22Rv1 (cell line): ENCODE measurements at regions not wholly inside any gene's neighbourhood (a gene's known extent, or its start where the extent isn't known, plus 50 kb on each side); places are given as distances from the start of the nearest gene placed in this dataset.

Experiments
- ZFX ChIP-seq: fragments of 450-650 bp; IDR thresholded peaks from 2 replicates; pipeline ENCODE4 v1.6.1; 2017; ENCODE audit warnings: antibody characterized with exemption, borderline replicate concordance
- TF ChIP-seq, protein P1 (sequence below): fragments of 450-650 bp; IDR thresholded peaks from 2 replicates; pipeline ENCODE4 v1.5.1; 2017; ENCODE audit warnings: mild to moderate bottlenecking

DNA sequence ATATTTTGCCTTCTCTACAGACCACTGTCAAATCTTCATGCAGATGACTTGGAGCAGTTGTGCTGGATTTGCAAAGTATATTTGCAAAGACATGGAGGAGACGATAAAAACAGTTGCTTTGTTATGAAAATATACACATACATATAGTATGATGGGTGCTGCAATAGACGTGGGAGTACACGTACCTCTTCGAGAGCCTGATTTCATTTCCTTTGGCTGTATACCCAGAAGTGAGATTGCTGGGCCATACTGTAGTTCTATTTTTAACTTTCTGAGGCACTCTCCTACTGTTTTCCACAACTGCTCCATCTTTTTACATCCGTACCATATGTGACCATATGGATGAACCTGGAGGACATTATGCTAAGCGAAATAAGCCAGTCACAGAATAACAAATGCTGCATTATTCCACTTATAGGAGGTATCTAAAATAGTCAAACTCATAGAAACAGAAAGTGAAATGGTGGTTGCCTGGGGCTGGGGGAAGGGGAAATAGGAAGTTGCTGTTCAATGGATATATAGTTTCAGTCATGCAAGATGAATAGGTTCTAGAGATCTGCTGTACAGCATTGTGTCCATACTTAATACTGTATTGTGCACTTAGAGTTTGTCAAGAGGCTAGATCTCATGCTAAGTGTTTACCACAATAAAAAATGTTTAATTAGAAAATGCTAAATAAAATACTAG is 223.8 kb downstream of the HAO1 start:
- TF ChIP-seq, protein P1, sequence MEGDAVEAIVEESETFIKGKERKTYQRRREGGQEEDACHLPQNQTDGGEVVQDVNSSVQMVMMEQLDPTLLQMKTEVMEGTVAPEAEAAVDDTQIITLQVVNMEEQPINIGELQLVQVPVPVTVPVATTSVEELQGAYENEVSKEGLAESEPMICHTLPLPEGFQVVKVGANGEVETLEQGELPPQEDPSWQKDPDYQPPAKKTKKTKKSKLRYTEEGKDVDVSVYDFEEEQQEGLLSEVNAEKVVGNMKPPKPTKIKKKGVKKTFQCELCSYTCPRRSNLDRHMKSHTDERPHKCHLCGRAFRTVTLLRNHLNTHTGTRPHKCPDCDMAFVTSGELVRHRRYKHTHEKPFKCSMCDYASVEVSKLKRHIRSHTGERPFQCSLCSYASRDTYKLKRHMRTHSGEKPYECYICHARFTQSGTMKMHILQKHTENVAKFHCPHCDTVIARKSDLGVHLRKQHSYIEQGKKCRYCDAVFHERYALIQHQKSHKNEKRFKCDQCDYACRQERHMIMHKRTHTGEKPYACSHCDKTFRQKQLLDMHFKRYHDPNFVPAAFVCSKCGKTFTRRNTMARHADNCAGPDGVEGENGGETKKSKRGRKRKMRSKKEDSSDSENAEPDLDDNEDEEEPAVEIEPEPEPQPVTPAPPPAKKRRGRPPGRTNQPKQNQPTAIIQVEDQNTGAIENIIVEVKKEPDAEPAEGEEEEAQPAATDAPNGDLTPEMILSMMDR: no peak
- TF ChIP-seq ZFX: no peak
